Activated T-cell treated with anti-CD3 and anti-CD28 coated beads, Interleukin-2, amount 50 U/mL, for 48 hours (primary cell): ENCODE measurements at regions not wholly inside any gene's neighbourhood (a gene's known extent, or its start where the extent isn't known, plus 50 kb on each side); places are given as distances from the start of the nearest gene placed in this dataset.

ENCODE experiments used
- DNase-seq, 2 experiments: peaks; one replicate each; pipeline ENCODE4 v3.0.0-alpha.2; 2020

DNA sequence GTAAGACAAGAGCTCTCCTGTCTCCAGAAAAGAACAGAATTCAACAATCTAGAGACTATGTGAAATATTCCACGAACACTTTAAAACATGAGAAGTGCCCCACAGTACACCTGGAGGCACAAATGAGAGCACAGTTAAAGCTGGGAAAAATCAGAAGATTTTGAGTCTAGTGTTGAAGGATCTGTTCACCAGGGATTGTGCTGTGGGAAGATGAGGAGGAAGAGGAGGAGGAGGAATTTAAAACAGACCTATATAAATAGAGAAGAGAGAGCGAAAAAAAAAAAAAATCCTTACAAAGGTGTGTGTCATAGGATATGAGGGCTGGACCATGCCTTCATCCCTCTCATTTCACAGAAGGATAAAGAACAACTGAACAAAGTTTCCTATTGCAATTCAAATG, 361.0 kb upstream of the SEMA6D start:
- DNase-seq = no peak

DNA sequence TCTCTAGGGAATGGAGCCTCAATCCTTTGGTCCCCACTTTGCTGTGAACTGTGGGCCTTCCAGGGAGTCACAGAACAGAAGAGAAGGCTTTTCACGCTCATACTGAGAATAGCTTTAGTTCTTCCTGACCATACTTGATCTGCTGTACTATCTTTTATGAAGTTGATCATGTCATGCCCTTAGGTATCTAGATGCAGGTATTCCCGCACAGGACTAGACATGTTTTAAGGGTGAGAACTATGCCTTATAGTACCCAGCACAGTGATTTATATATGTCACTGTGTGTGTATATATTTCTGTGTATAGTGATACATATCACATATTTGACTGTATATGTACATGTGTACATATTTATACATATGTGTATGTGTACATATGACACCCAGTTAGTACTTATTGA, 358.4 kb upstream of the SEMA6D start:
- no peak for DNase-seq

DNA sequence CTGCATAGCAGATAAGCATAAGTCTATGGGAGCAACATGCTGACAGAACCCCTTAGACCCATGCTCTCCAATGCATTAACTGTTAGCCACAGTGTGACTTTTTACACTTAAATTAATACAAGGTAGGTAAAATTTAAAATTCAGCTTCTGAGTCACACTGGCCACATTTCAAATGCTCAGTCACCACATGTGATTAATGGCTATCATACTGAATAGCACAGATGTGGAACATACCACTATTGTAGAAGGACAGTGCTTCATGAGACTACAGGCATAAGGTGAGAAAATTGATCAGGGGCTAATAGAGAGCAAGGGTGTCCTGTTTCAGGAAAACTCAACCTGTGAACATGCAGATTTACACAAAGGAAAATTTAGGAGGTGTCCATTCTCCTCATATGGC, 357.0 kb upstream of the SEMA6D start:
- DNase-seq = no peak

DNA sequence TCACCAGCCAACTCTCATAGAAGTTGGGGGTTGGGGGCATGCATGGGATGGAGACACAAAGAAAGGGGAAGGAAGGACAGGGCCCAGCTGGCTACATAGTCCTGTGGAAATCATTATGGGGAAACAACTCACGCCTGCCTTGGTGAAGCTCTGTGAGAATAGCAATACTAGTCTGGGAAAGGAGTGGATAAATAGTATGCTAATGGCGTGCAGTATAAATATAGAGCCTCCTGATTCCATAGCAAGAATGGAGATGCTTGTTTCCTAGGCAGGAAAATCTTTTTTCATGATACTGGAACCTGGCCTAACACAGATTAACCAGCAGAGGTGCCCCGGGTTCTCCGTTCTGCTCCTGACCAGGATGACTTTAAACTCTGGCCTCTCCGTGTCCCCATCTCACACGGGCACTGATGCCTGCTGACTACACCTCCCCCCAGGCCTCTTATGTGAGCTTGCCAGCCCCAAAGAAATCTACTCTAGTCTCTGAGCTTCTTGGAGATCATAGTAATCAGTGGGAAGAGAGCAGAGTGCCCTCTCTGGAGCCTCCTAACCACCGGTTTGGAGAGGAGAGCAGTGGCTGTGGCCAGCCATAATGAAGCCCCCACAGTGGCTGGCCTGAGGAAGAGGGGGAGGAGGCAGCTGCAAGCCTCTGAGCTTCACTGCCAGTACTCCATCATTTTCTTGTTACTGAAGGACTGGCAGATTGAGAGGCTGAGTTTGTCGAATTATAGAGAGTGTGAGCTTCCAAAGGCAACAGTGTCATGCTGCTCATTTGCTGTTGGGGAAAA, 355.0 kb upstream of the SEMA6D start:
- no peak for DNase-seq

GRCh38 chr15:47363653-47364052, 353.7 kb upstream of the SEMA6D start:
- no peak for DNase-seq

- DNase-seq = no peak
These were observed 352.8 kb upstream of the SEMA6D start for GRCh38 chr15:47364230-47365141.

- DNase-seq = no peak
These were observed 350.4 kb upstream of the SEMA6D start for GRCh38 chr15:47366884-47367283.

GRCh38 chr15:47367726-47368390, 349.4 kb upstream of the SEMA6D start:
- no peak for DNase-seq

DNA sequence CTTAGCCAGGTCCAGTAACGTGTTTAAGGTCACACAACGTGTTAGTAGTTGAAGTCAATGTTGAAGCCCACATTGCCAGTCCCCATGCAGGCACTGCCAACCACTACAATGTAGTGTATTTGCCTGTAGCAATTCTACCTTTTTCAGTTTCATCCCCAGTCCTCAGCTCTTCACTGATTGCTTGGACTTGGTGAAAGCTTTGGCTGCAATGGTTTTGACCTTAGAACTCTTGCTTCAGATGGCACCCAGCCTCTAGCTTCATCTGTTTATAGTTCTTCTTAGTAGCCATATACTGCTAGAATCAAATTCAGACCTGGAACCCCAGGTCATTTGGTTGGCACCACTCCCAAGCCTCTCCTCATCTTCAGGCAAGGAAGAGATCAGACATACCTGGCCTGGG, 345.4 kb upstream of the SEMA6D start:
- DNase-seq = no peak

DNA sequence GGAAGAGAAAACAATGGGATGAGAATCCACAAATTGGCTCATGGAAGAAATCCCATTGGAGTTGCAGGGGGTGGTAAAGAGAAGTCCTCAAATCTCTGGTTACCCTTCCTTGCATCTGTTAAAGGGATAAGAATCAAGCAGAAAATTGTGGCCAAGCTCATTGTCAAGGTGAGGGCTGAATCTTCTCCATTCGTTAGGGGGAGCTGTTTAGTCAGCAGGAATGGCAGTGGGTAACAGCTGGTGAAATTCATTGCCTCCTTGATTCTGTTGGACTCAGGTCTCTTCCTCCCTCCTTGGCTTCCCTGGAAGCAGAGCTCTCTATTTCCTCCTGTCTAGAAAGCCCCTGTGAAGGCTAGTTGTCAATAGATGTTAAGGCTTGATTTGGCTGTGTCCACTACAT, 343.1 kb upstream of the SEMA6D start:
- DNase-seq = no peak

- DNase-seq = no peak
These were observed 341.1 kb upstream of the SEMA6D start for GRCh38 chr15:47376190-47376589.

- no peak for DNase-seq
These were observed 339.8 kb upstream of the SEMA6D start for GRCh38 chr15:47377465-47377864.

GRCh38 chr15:47378527-47378926, 338.8 kb upstream of the SEMA6D start:
- no peak for DNase-seq

- no peak for DNase-seq
These were observed 334.2 kb upstream of the SEMA6D start for GRCh38 chr15:47383102-47383501.

- DNase-seq = no peak
These were observed 333.5 kb upstream of the SEMA6D start for GRCh38 chr15:47383801-47384200.

- DNase-seq = no peak
These were observed 333.0 kb upstream of the SEMA6D start for GRCh38 chr15:47384341-47384740.

- no peak for DNase-seq
These were observed 332.5 kb upstream of the SEMA6D start for GRCh38 chr15:47384776-47385175.

DNA sequence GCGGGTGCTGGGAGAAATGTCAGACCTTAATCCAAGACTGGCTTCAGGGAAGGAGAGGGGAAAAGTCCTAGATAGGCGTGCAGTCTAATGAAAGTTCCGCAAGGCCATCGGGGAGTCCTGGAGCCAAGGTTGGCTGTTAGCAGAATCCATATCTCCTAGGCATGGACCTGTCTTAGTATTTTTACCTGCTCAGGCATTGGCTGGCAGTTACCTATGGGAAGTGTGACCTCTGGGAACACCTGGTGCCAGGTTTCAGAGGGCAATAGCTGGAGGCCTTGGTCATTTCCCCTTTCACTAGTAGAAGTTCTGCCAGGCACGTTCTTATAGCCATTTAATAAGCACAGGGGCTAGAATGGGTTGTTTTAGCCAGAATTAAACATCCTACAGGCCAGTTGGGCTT, 330.8 kb upstream of the SEMA6D start:
- no peak for DNase-seq

- no peak for DNase-seq
These were observed 329.0 kb upstream of the SEMA6D start for GRCh38 chr15:47388299-47388698.

DNA sequence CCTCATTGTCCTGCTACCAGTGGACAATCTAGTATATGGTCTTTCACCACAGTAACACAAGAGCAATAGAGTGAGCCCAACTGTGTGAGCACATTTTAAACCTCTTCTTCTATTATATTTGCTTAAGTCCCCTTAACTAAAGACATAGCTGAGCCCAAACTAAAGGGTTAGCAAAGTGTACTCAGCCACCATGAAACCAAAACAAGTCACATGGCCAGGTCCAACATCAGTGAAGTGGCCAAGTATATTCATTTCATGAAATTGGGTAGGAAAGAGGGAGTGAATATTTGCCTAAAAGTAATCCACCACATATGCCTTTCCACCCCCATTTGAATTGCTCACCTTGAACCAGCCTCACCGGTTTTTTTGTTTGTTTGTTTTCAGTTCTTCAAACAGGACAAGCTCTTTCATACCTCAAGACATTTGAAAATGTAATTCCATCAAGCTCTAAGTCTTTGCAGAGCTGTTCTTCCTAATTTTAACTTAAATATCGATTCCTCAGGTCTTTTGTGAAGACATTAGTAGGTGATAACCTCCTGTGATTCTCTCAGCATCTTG, 327.0 kb upstream of the SEMA6D start:
- DNase-seq = no peak

DNA sequence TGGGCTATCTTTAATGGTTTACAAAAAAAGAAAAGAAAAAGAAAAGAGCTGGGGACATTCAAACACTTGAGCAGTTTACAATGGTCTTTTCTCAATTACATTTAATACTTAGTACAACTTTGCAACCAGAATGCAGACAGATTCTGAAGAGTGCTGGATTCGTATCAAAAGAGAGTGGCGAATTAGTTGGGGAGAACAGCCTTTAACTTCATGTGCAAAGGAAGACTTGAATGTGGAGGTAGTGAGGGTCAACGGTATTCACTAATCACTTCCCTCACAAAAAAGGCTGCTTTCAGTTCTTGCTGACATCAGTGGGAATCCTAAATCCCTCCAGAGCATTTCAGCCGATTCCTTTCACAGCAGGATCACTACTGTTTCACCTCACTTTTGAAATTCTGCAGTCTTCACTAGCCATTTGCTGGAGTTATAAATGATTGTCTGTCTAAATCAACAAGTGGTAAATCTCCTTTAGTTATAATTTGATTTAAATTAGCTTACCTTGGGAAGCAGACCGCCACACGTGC, 323.0 kb upstream of the SEMA6D start:
- no peak for DNase-seq

GRCh38 chr15:47395076-47395475, 322.2 kb upstream of the SEMA6D start:
- DNase-seq = no peak

GRCh38 chr15:47397655-47398054, 319.6 kb upstream of the SEMA6D start:
- DNase-seq = no peak
